H1 (cell line): ENCODE measurements at regions not wholly inside any gene's neighbourhood (a gene's known extent, or its start where the extent isn't known, plus 50 kb on each side); places are given as distances from the start of the nearest gene placed in this dataset.

Experiments
- CTCF ChIA-PET: fragments of 300-600 bp; sonication (Branson Sonifier 250); formaldehyde crosslinking; loops from one replicate; lab custom pipeline; 2021; ENCODE audit not compliant: partially characterized antibody; lab: Charles Lee
- POLR2A ChIA-PET: fragments of 300-600 bp; sonication (Branson Sonifier 250); formaldehyde crosslinking; loops from one replicate; lab custom pipeline; 2021; ENCODE audit warnings: inconsistent platforms; ENCODE audit not compliant: partially characterized antibody; lab: Charles Lee
- DNase-seq, 2 experiments: peaks; one replicate each; pipeline versions ENCODE4 v3.0.0 to v3.0.0-alpha.2; 2010 to 2022; ENCODE audit warnings: low spot score in 2 of 2, low read depth in 1 of 2, mixed read lengths in 1 of 2
- FAIRE-seq: peaks from 2 replicates; lab custom pipeline; 2011; peaks lifted over from hg19 to GRCh38; lab: Jason Lieb, UNC
- H2AFZ ChIP-seq: 2 replicates; pipeline ENCODE4 v1.8.1; 2012; ENCODE audit warnings: low read length, inconsistent platforms
- H2AK5ac ChIP-seq: 2 replicates; pipeline ENCODE4 v1.6.1; 2013; ENCODE audit warnings: low read depth, low read length
- H2BK120ac ChIP-seq: replicated peaks from 2 replicates; pipeline ENCODE3; 2013; ENCODE audit warnings: low read depth, low read length, inconsistent platforms
- H2BK12ac ChIP-seq: 2 replicates; pipeline ENCODE4 v1.6.1; 2013; ENCODE audit warnings: low read depth, low read length
- H2BK15ac ChIP-seq: 2 replicates; pipeline ENCODE4 v1.6.1; 2013; ENCODE audit warnings: low read length
- H2BK20ac ChIP-seq: 2 replicates; pipeline ENCODE4 v1.6.1; 2013; ENCODE audit warnings: low read length
- H2BK5ac ChIP-seq: 2 replicates; pipeline ENCODE4 v1.6.1; 2013; ENCODE audit warnings: low read depth, low read length
- H3K14ac ChIP-seq: 2 replicates; pipeline ENCODE4 v1.6.1; 2013; ENCODE audit warnings: inconsistent platforms; ENCODE audit not compliant: insufficient read length
- H3K18ac ChIP-seq: 2 replicates; pipeline ENCODE4 v1.6.1; 2013; ENCODE audit warnings: low read length; ENCODE audit errors: extremely low read depth
- H3K23ac ChIP-seq: 2 replicates; pipeline ENCODE4 v1.6.1; 2013; ENCODE audit warnings: inconsistent platforms; ENCODE audit not compliant: insufficient read length
- H3K23me2 ChIP-seq: 2 replicates; pipeline ENCODE4 v1.6.1; 2013; ENCODE audit warnings: low read depth, low read length
- H3K27ac ChIP-seq: 2 replicates; pipeline ENCODE4 v1.6.1; 2011; ENCODE audit warnings: low read depth, low read length, inconsistent platforms
- H3K27me3 ChIP-seq, 4 experiments: replicated peaks in 1 of 4; 1 replicate in 1 of 4; 2 replicates in 3 of 4; pipeline versions ENCODE4 v1.6.1 to v1.8.1; 2011 to 2013; ENCODE audit warnings: low read length in 3 of 4, mild to moderate bottlenecking in 3 of 4, inconsistent platforms in 2 of 4, mixed read lengths in 2 of 4, moderate library complexity in 1 of 4; ENCODE audit not compliant: control insufficient read depth in 3 of 4, insufficient read depth in 3 of 4; ENCODE audit errors: extremely low read depth in 1 of 4
- H3K36me3 ChIP-seq, 4 experiments: 2 replicates each; pipeline versions ENCODE4 v1.6.1 to v1.8.1; 2011 to 2013; ENCODE audit warnings: mild to moderate bottlenecking in 4 of 4, low read length in 3 of 4, moderate library complexity in 2 of 4, control low read depth in 1 of 4, inconsistent platforms in 1 of 4; ENCODE audit not compliant: insufficient read depth in 4 of 4, control insufficient read depth in 2 of 4
- H3K4ac ChIP-seq: replicated peaks from 2 replicates; pipeline ENCODE3; 2013; ENCODE audit warnings: low read length, low read depth, mixed read lengths, inconsistent platforms; ENCODE audit not compliant: insufficient read length
- H3K4me1 ChIP-seq, 4 experiments: replicated peaks in 1 of 4; 1 replicate in 1 of 4; 2 replicates in 3 of 4; pipeline versions ENCODE4 v1.6.1 to v1.8.1; 2011 to 2013; ENCODE audit warnings: low read length in 3 of 4, inconsistent platforms in 2 of 4, mixed read lengths in 1 of 4; ENCODE audit not compliant: insufficient read depth in 4 of 4, control insufficient read depth in 3 of 4
- H3K4me2 ChIP-seq, 2 experiments: 2 replicates each; pipeline versions ENCODE4 v1.6.1 to v1.8.1; 2011 to 2013; ENCODE audit warnings: low read depth in 2 of 2, low read length in 2 of 2, control low read depth in 1 of 2, inconsistent platforms in 1 of 2, mild to moderate bottlenecking in 1 of 2; ENCODE audit not compliant: insufficient read depth in 1 of 2
- H3K4me3 ChIP-seq, 4 experiments: fragments of 200-600, 300-600 bp in 1 of 4; sonication (generic), shearing (Covaris generic), sonication (Bioruptor Twin) in 1 of 4; 2 replicates each; pipeline versions ENCODE4 v1.5.1 to v1.8.1; 2011 to 2016; ENCODE audit warnings: low read length in 4 of 4, low read depth in 3 of 4, control low read depth in 2 of 4, inconsistent platforms in 2 of 4, mild to moderate bottlenecking in 2 of 4, mixed read lengths in 1 of 4, moderate library complexity in 1 of 4; ENCODE audit not compliant: insufficient read depth in 2 of 4; ENCODE audit errors: extremely low read depth in 1 of 4
- H3K56ac ChIP-seq: replicated peaks from 2 replicates; pipeline ENCODE3; 2013; ENCODE audit warnings: low read depth, mild to moderate bottlenecking, mixed read lengths, low read length, inconsistent platforms; ENCODE audit not compliant: insufficient read length
- H3K79me1 ChIP-seq: 2 replicates; pipeline ENCODE4 v1.6.1; 2013; ENCODE audit warnings: low read depth, low read length, control low read depth
- H3K79me2 ChIP-seq, 2 experiments: 2 replicates each; pipeline versions ENCODE4 v1.6.1 to v1.8.1; 2012 to 2013; ENCODE audit warnings: low read length in 2 of 2, mild to moderate bottlenecking in 2 of 2, inconsistent platforms in 1 of 2; ENCODE audit not compliant: insufficient read depth in 2 of 2, control insufficient read depth in 1 of 2
- H3K9ac ChIP-seq, 4 experiments: replicated peaks in 1 of 4; 1 replicate in 1 of 4; 2 replicates in 3 of 4; pipeline versions ENCODE4 v1.6.1 to v1.8.1; 2011 to 2013; ENCODE audit warnings: low read depth in 3 of 4, low read length in 3 of 4, control low read depth in 2 of 4, mild to moderate bottlenecking in 2 of 4, moderate library complexity in 2 of 4, inconsistent platforms in 1 of 4; ENCODE audit errors: extremely low read depth in 1 of 4
- H3K9me3 ChIP-seq, 2 experiments: 2 replicates each; pipeline versions ENCODE4 v1.6.1 to v1.8.1; 2012 to 2013; ENCODE audit warnings: mild to moderate bottlenecking in 2 of 2, moderate library complexity in 2 of 2, control low read depth in 1 of 2, inconsistent platforms in 1 of 2, low read depth in 1 of 2, low read length in 1 of 2, mixed read lengths in 1 of 2; ENCODE audit not compliant: insufficient read depth in 2 of 2
- H4K20me1 ChIP-seq, 2 experiments: replicated peaks in 1 of 2; 2 replicates each; pipeline versions ENCODE3 to v1.8.1; 2011 to 2013; ENCODE audit warnings: inconsistent platforms in 2 of 2, low read length in 2 of 2, mild to moderate bottlenecking in 1 of 2; ENCODE audit not compliant: insufficient read depth in 2 of 2, control insufficient read depth in 1 of 2
- H4K5ac ChIP-seq: 2 replicates; pipeline ENCODE4 v1.6.1; 2013; ENCODE audit warnings: low read length, low read depth, mixed read lengths, inconsistent platforms; ENCODE audit not compliant: insufficient read length
- H4K8ac ChIP-seq: 2 replicates; pipeline ENCODE4 v1.8.0; 2013; ENCODE audit warnings: mild to moderate bottlenecking, moderate library complexity, low read length, inconsistent platforms; ENCODE audit not compliant: insufficient read depth; ENCODE audit errors: extremely low read depth
- H4K91ac ChIP-seq: replicated peaks from 2 replicates; pipeline ENCODE3; 2013; ENCODE audit warnings: low read length, mixed read lengths, inconsistent platforms; ENCODE audit not compliant: insufficient read length
- BCL11A ChIP-seq, 2 experiments: IDR thresholded peaks; one replicate each; pipeline ENCODE4 v1.6.1; 2011; ENCODE audit warnings: low read depth in 2 of 2, low read length in 2 of 2, mild to moderate bottlenecking in 2 of 2
- BRCA1 ChIP-seq: IDR thresholded peaks from 2 replicates; pipeline ENCODE4 v1.6.1; 2012; ENCODE audit warnings: low read depth, low read length, improper control_type of control experiment
- CBX8 ChIP-seq: fragments of 300-800, 300-1000 bp; sonication (generic); IDR thresholded peaks from 2 replicates; pipeline ENCODE4 v1.7.1; 2016; ENCODE audit warnings: low read depth, low read length, borderline replicate concordance
- CEBPB ChIP-seq: IDR thresholded peaks from 2 replicates; pipeline ENCODE4 v1.6.1; 2012; ENCODE audit warnings: low read depth, low read length
- CHD1 ChIP-seq: IDR thresholded peaks from 2 replicates; pipeline ENCODE4 v1.6.1; 2012; ENCODE audit warnings: low read depth, low read length, improper control_type of control experiment
- EZH2 ChIP-seq: fragments of 200-600 bp; sonication (generic); IDR thresholded peaks from 2 replicates; pipeline ENCODE4 v1.7.1; 2012; ENCODE audit warnings: low read depth, mild to moderate bottlenecking, moderate library complexity, low read length, inconsistent platforms; ENCODE audit not compliant: severe bottlenecking
- GABPA ChIP-seq: IDR thresholded peaks from 2 replicates; pipeline ENCODE4 v1.6.1; 2011; ENCODE audit warnings: mild to moderate bottlenecking, low read length, moderate library complexity, borderline replicate concordance; ENCODE audit not compliant: insufficient read depth
- HDAC6 ChIP-seq: IDR thresholded peaks from one replicate; pipeline ENCODE4 v1.7.1; 2012; ENCODE audit warnings: low read depth, mild to moderate bottlenecking, inconsistent platforms, low read length, moderate library complexity
- KDM5A ChIP-seq: fragments of 200-600 bp; IDR thresholded peaks from 2 replicates; pipeline ENCODE4 v1.7.1; 2012; ENCODE audit warnings: mild to moderate bottlenecking, low read length, inconsistent platforms, mixed read lengths
- POLR2A ChIP-seq, 2 experiments: IDR thresholded peaks; 1 replicate in 1 of 2; 2 replicates in 1 of 2; pipeline ENCODE4 v1.6.1; 2011; ENCODE audit warnings: low read depth in 2 of 2, low read length in 2 of 2, mild to moderate bottlenecking in 2 of 2; ENCODE audit errors: control extremely low read depth in 1 of 2
- POLR2AphosphoS5 ChIP-seq: IDR thresholded peaks from 2 replicates; pipeline ENCODE4 v1.6.1; 2011; ENCODE audit warnings: low read depth, low read length
- RAD21 ChIP-seq, 2 experiments: IDR thresholded peaks in 1 of 2; conservative IDR thresholded peaks in 1 of 2; 2 replicates each; pipeline ENCODE4 v1.6.1; 2011; ENCODE audit warnings: low read depth in 2 of 2, low read length in 2 of 2, improper control_type of control experiment in 1 of 2, inconsistent platforms in 1 of 2, mild to moderate bottlenecking in 1 of 2, moderate library complexity in 1 of 2
- YY1 ChIP-seq: IDR thresholded peaks from 2 replicates; pipeline ENCODE4 v1.6.1; 2011; ENCODE audit warnings: low read depth, mild to moderate bottlenecking, low read length
- WGBS, 2 experiments: shearing (Covaris generic) in 1 of 2; methylation state at CpG; one replicate each; pipeline versions ENCODE4 v1.1.6 to v1.1.7; 2013 to 2015; ENCODE audit warnings: low lambda C conversion rate in 2 of 2, mixed read lengths in 2 of 2, inconsistent platforms in 1 of 2, low coverage in 1 of 2, missing lambda C conversion rate in 1 of 2; ENCODE audit not compliant: insufficient replicate concordance in 2 of 2, insufficient coverage in 1 of 2, insufficient read length in 1 of 2; ENCODE audit errors: extremely low coverage in 1 of 2, missing lambda C conversion rate in 1 of 2; 5-methylcytosine and 5-hydroxymethylcytosine counted together
- TF ChIP-seq, protein P1 (sequence below): IDR thresholded peaks from 2 replicates; pipeline ENCODE4 v1.6.1; 2012; ENCODE audit warnings: low read length, inconsistent platforms

DNA sequence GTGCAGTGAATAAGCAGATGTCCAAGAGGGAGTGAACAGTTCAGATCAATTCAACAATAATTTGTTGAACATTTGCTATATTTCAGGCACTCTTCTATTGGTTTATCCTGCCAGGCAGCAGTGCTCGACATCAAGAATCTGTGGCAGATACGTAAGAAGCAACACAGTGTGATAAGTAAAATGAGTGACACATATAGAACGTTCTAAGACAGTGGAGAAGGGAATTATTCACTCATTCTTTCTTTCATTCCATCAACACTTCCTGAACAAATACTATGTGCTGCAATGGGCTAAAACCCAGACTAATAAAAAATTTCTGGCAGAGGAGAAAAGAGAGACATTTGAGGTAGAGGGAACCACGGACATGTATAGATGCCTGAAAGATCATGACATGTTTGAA lies 89.9 kb upstream of the GLIS3 start:
- no peak overlapping the region for H3K4me3 ChIP-seq
- H2BK120ac ChIP-seq: no peak overlapping the region
- H2AK5ac ChIP-seq: no peak overlapping the region
- H3K9ac ChIP-seq: no peak overlapping the region
- H2BK15ac ChIP-seq: no peak overlapping the region
- no peaks in the 10 kb centered on the region for H3K4me1 ChIP-seq
- no peaks in the 10 kb centered on the region for H3K79me2 ChIP-seq
- WGBS, 2 experiments: 82% methylated on average over 4 of the region's 4 CpGs; no CpG with 5 or more reads in 1 of the 2 experiments
- ChIA-PET POLR2A (no interaction called here), CTCF (interaction anchor here (0.6 to 5.5 kb wide), 4 partner anchors 61 to 876 kb away, joined by 3 to 55 read pairs (median 4); partner anchors contain the start of gene PLPP6)
- no peak overlapping the region for H3K4me2 ChIP-seq
- no peak overlapping the region for H3K4ac ChIP-seq
- no peaks in the 10 kb centered on the region for H3K27me3 ChIP-seq
- H2BK12ac ChIP-seq: no peak overlapping the region
- no peaks in the 10 kb centered on the region for H3K36me3 ChIP-seq
- H3K23ac ChIP-seq: no peak overlapping the region
- no peak overlapping the region for H2BK5ac ChIP-seq
- no peaks in the 10 kb centered on the region; the same call in 1 of the 2 replicates for H3K23me2 ChIP-seq
- H3K14ac ChIP-seq: no peak overlapping the region
- no peak overlapping the region for H4K91ac ChIP-seq
- no peak overlapping the region for H3K56ac ChIP-seq
- H4K20me1 ChIP-seq: no peaks in the 10 kb centered on the region
- no peak for DNase-seq
- no peak overlapping the region for H3K27ac ChIP-seq
- no peak overlapping the region for H2BK20ac ChIP-seq
- no peaks in the 10 kb centered on the region for H3K79me1 ChIP-seq
- FAIRE-seq: no peak
- H3K9me3 ChIP-seq: no peaks in the 10 kb centered on the region
- H2AFZ ChIP-seq: no peak overlapping the region
- H3K18ac ChIP-seq: no peak overlapping the region
- H4K8ac ChIP-seq: no peak overlapping the region
- no peak overlapping the region for H4K5ac ChIP-seq
- TF ChIP-seq BRCA1 (no peak), HDAC6 (no peak), RAD21 (IDR thresholded peaks at IDR 0.05 in 1 of 2, conservative IDR thresholded peaks at IDR 0.05 in 1 of 2; ENCODE audit: low read depth in 2 of 2, low read length in 2 of 2) (no peak), BCL11A (IDR thresholded peaks at IDR 0.05; ENCODE audit: low read depth in 2 of 2, low read length in 2 of 2) (no peak), GABPA (no peak), YY1 (no peak), CBX8 (no peak), EZH2 (no peak), POLR2A (IDR thresholded peaks at IDR 0.05; ENCODE audit: control extremely low read depth in 1 of 2, low read depth in 2 of 2, low read length in 2 of 2) (no peak), KDM5A (no peak), POLR2AphosphoS5 (no peak), CEBPB (no peak), CHD1 (no peak)
- TF ChIP-seq, protein P1, sequence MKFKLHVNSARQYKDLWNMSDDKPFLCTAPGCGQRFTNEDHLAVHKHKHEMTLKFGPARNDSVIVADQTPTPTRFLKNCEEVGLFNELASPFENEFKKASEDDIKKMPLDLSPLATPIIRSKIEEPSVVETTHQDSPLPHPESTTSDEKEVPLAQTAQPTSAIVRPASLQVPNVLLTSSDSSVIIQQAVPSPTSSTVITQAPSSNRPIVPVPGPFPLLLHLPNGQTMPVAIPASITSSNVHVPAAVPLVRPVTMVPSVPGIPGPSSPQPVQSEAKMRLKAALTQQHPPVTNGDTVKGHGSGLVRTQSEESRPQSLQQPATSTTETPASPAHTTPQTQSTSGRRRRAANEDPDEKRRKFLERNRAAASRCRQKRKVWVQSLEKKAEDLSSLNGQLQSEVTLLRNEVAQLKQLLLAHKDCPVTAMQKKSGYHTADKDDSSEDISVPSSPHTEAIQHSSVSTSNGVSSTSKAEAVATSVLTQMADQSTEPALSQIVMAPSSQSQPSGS: no peak
